B cell (primary cell): ENCODE measurements at regions not wholly inside any gene's neighbourhood (a gene's known extent, or its start where the extent isn't known, plus 50 kb on each side); places are given as distances from the start of the nearest gene placed in this dataset.

Experiments used
- CTCF ChIP-seq: fragments of 200-600 bp; IDR thresholded peaks from one replicate; pipeline ENCODE4 v1.8.0; 2022; ENCODE audit warnings: antibody characterized with exemption, mild to moderate bottlenecking
- EZH2 ChIP-seq: IDR thresholded peaks from 2 replicates; pipeline ENCODE4 v1.6.1; 2012; ENCODE audit warnings: borderline replicate concordance, low read depth, mild to moderate bottlenecking, moderate library complexity, low read length; ENCODE audit not compliant: insufficient read depth, poor library complexity, severe bottlenecking

DNA sequence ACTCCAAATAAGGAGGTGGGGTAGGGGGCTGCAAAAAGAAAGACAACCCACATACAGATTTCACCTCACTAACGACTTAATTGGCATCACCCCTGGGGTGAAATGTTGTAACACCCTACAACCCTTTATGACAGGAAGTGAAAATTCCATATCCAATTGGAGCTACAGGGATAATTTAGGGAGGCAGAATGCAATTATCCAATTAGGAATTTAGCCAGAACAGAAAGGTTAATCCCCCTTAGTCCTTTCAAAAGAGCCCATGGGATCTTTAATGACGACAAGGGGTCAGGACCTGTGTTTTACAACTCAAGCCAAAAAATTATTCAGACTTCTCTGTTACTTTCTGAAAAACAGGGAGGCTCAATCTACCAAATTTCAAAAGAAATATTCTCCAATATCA, 1027.1 kb downstream of the TMEM182 start:
- TF ChIP-seq EZH2 (no peak), CTCF (no peak)
